GM19025 (cell line): ENCODE measurements at regions not wholly inside any gene's neighbourhood (a gene's known extent, or its start where the extent isn't known, plus 50 kb on each side); places are given as distances from the start of the nearest gene placed in this dataset.

Source experiments
- ATAC-seq: cut with Tn5 transposase; IDR thresholded peaks from one replicate; pipeline ENCODE4 v1.9.1; 2021; ENCODE audit warnings: mild to moderate bottlenecking, low read depth, moderate library complexity; ENCODE audit not compliant: unreplicated experiment

DNA sequence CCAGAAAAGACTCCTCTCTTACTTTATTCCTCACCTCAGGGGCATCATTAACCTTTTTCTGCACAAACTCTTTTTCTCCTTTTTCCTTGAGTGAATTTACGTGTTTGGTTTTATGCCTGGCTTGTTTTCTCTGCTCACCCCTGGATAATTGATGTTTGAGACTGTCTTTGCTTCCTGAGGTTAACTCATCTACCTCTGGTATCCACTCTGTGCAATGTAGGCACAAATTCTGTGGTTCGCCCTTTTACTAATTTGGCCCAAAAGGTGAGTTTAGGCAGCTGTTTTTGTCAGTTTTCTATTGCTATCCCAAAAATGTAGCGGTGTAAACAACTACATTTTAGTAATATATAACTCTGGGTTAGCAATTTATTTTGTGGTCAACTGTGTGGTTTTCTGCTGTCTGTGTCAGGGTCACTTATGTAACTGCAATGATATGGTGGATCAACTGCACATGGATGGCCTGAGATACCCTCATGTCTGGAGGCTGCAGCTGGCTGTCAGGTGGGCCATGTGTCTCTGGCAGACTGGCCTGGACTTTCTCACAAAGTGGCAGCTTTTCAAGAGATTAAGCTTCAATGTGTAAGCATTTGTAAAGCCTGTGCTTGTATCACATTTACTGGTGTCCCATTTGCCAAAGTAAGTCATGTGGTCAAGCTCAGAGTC is 329.7 kb downstream of the FSIP2 start:
- ATAC-seq = no peak

DNA sequence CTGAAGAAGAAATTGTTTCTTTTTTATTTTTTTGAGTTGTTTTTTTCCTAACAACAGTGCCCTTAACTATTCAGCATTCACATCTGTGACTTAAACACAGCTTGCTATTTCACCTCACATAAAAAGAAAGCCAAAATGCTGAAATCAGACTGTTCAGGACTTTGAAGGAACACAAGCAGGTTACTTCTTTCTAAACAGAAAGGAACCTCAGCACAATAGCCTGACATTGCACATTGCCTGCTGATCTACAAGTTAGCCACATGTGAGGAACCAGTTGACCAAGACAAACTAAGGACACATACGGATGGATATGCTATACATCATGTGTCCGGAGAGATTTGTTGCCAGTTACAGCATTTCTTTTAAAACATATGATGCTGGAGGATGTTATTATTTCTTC is 331.1 kb downstream of the FSIP2 start:
- ATAC-seq = no peak

DNA sequence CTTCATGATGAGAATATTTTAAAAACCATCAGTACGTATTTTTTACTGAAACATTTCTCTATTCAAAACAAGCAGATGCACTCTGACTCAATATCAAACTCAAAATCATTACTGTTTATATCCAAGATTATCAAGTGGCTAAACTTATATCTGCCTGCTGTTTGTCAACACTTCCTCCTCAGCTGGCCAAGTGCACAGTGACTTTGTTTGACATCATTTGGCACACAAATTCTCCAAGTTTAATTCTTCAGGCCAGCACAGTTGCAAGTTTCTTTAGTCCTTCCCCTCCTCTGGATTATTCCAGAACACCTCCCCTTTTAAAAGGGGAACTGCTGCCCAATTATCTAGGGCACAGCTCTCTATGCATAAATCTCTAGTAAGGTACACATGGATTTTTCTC is 346.6 kb downstream of the FSIP2 start:
- no peak for ATAC-seq

DNA sequence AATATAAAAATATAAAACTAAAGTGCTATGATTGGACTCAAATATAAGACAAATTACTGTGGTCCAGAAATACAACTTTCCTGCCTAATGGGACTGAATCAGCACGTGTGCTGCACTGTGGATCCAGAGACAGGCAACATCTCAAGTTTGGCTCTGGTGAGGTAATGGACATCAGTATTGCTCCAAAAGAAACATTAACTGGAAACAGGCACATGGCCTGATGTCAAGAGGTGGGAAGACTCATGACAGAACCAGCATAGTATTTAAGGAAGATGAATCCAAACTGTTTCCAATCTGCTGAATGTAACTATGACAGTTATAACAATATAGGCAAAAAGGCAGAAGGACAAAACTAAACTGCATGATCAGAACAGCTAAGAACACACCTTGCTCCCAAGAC is 354.6 kb downstream of the FSIP2 start:
- ATAC-seq = no peak

DNA sequence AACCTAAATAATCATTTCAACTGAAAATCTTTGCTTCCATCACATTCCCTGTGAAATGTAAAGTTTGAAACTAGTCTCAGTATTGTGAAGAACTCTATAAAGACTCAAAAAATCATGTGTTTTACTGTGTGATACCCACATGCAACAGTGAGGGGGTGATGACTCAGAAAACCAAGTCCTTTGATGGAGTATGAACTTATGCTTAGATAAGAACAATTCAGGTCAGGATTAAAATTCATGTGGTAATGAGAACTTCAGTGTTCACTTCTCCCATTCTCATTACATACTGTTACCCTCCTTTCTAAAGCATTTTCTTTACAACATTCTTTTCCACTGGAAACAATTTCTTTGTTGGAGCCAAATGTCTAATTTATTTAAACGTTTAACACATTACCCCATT is 360.2 kb downstream of the FSIP2 start:
- ATAC-seq = no peak

DNA sequence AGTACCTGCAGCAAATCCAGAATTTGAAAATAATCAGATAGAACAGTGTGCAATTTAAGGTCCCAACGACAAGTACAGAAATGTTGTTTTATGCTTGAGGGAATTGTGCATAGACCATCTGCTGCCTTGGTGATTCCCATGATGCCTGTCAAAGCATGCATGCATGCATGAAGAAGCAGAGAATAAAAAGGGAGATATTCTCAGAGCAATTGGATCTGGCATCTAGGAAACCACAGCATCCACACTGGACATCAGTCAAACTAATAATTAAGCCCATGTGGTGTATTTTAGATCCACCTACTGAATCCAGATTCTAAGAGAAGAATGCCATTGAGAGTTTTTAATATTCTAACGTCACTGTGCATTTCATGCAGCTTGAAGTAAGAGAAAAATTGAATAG is 361.2 kb downstream of the FSIP2 start:
- ATAC-seq = no peak

DNA sequence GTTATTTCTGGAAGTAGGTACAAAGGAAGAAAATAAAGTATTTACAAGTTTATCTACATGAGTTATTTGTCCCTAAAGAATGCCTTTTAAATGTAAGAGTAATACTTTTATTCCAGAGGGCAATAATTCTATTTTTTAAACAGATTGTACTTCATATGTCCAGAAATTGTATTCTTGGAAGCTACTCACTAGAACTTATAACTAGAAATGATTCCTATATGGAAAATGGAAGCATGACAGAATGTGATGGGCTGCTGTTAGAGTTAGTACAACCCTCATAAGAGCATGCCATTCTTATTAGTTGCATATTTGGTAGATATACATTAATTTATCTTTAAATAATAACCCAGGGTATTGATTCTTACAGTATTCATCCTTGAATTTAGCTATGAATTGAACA is 362.0 kb downstream of the FSIP2 start:
- no peak for ATAC-seq

DNA sequence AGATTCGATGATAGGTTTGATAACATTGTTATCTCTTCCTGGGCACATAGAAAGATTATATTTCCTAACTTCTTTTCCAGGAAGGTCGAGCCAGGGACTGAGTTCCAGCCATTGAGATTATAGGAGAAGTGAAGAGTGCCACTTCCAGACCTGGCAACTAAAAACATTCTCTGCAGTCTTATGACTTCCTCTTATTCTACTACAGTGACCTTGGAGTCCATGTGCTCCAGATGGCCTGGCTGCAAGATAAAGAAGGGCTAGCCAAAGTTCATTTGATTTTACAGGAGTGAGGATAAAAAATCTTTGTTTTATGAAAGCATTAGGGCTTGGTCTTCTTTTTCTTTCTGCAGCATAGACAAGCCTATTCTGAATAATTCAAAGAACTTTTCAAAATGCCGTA is 363.0 kb downstream of the FSIP2 start:
- ATAC-seq = no peak

DNA sequence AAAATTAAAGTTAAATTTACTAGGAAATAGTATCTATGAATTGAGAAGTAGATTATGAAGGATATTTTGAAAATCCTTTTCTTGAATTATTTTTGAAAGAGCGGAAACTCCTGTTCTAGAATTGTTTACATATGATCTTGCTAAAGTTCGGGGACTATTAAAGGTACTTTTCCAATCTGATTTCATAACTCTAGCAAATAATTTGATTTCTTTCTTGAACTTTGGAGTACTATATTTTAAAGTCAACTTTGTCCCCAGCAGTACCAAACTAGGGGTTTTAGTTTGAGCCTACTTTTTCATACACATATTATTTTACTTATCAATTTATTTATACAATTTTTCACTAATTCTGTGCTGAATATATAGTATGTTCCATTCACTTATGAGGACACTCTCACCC is 364.7 kb downstream of the FSIP2 start:
- no peak for ATAC-seq

DNA sequence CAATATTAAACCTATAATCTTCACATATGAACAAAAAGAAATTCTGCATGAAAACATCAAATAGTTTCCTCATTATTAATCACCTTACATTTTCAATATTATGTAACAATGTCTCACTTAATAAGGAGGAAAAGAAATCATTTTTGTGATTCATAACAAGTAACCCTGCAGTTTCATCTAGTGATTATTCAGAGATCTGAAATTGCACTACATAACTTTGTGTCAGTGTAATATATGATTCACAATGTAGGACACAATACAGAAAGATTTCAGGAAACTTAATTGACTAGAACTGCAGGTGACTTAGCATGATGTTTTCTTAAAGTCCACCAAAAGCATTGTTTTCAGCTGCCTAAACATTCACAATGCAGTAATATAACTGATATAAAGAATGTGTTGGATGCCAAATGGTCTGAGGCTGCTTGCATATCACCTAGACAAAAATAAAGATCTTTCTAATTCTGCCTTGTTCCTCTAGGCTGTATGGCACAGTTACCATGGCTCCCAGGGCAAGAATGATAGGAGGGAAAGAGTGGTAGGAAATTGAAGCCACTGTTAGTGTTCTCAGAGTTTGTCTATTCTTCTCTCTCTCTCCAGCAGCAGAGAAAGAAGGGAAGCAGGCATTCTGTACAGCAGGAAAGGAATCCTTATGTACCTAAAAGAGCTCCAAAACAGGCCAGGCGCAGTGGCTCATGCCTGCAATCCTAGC is 366.6 kb downstream of the FSIP2 start:
- ATAC-seq = no peak

DNA sequence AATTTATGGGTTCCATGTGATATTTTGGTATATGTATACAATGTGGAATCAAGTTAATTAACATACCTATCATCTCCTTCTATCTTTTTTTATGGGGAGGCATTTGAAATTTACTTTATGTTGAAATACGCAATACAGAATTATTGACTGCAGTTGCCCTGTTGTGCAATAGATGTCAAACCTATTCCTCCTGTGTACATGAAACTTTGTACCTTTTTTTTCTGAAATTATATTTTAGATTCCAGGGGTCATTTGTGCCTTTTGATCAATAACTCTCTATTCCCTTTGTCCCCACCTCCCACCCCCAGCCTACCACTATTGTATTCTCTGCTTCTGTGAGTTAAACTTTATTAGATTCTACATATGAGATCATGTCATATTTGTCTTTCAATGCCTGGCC is 369.9 kb downstream of the FSIP2 start:
- no peak for ATAC-seq

DNA sequence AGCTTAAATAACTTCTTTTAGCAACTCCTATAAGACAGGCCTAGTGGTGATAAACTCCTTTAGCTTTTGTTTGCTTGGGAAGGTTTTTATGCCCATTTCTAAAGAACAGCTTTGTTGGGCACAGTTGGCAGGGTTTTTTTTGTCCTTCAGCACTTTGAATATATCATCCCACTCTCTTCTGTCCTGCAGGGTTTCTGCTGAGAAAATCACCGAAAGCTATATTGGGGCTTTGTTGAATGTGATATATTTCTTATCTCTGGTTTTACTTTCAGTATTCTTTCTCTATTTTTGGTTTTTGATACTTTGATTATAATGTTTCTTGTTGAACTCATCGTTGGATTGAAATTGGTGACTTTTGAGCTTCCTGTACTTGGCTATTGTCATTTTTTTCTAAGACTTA is 372.8 kb upstream of the ZC3H15 start:
- ATAC-seq = no peak

DNA sequence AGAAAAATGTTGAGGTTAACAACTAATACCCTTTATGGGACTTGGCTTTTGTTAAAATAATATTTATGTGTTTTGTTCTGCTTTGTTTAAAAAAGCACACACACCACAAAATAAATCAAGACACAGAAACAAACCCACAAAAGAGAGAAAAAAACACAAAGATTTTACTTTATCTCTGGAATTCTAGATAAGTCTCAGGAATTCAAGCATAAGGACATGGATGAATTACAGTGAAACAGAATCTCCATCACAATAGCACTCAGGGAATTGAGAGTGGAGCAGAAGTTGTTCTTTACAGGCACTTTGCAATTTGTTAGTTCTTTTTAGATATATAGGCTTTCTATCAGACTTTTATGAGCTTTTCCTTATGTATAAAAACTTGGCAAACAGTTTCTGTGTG is 360.9 kb upstream of the ZC3H15 start:
- no peak for ATAC-seq

DNA sequence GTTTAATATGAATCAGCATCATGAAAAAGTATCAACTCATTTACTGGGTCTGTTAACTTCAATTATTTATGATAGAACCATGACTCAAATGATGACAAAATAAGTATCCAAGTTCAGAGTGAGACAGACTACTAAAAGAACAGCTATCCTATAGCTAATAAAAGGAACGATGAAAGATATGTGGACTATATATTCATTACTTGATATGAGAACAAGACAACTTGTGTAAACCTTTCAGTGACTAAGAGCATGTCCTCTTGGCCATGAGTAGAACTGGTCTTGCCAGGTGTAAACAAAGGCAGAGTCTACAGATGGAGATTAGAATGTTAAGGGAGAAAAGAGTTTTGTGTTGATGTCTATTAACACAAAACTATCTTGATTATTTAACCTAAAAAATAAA is 360.4 kb upstream of the ZC3H15 start:
- ATAC-seq = no peak

DNA sequence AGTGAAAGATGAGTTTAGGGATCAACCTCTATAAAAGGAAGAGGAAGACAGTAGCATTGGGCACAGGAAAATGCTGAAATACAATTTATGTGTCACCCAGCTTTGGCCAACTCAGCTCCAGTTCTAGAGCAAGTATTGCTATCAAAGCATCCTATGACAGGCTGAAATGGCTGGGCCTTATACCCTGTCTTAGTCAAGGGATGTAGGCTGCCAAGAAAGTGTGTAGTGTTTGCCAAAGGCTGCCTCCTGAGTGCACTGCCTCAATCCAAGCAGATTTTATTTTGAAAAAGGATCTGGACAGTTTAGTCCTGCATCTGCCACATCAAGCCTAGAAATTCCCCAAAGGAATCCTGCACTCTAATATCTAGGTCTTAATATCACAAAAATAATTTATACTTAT is 359.9 kb upstream of the ZC3H15 start:
- no peak for ATAC-seq

DNA sequence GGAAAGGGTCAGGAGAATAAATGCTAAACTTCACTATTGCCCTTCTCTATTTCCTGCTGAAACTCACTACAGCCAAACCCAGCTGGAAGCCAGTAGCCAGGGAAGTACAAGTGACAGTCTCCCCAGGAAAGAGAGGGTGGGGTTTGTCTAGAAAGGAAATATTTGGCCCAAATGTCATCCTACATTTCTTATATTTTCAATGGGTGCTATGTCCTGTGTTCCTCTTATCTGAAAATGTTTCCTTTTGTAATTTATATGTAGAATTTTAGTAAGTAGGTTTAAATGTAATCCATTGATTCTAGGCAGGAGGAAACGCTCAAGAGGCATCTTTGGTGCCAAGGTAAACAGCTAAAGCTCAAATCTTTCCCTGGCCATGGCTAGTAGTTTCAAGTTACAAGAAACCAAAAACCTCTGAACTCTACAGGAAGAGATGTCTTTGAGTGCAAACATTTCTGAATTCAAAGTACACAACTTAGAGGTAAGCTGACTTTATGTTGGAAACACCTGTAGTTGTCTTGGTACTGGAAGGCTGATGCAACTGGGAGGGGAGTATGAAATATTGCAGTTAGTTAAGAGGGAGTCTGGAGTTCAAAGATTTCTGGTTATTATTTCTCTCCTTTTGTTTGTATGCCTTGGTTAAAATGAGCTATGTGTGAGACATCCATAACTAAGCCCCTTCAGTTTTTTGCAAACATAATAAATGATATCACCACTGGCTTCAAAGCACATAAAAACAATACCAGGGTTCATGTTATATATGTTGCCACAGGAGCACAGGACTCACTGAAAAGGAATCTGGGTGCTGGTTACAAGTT is 356.1 kb upstream of the ZC3H15 start:
- ATAC-seq = no peak

DNA sequence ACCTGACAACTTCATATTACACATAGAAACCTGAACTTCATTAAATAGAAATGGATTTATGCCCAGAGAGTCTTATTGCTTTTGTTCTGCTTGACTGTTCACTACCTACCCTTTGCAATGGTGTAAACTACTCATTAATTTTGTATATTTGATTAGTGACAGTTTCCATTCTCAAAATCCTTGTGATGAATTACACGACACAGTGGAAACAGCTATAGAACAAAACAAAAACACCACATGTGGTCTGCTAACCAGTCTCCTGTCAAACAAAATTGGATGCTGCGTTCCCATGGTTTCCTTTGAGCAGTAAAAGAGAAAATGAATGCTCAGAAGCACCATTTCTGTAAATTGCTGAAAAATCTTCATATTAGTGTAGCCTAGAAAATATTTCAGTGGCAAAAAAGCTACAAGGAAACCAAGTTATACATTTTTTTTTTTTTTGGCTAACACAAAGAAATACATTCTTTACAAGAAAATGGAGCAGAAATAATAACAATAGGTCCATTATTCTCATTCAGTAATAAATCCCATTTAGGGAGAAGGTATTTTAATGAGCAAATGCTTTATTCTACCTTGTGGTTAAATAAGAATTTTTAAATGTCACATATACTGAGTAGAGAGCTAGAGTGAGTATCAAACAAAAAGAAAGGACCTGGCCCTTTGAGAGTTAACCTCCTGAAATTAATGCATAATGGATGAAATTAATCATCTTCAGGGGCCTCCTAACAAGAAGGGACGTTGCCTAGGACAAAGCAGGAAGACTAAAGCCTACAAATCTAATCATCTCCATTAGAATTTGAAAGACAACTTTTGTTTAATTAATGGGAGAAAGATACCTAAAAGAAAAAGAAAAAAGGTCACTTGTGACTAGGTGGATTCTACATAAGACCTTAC is 355.1 kb upstream of the ZC3H15 start:
- no peak for ATAC-seq

DNA sequence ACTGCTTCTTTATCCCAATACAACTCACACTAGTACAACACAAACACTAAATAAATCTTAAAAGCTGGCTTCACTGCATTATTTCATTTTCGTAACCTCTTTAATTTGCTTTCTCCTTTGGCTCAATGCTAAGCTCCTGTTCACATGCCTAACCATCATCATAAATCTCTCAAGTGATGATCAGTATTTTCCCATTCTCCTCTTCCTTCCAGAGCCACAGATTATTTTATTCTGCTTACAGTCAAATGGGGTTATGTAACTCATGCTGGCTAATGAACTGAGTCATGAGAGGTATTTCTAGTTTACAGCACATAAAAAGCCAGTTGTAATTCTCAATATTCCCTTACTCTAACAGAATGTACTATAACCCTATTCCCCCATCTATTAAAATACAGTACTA is 350.4 kb upstream of the ZC3H15 start:
- no peak for ATAC-seq

DNA sequence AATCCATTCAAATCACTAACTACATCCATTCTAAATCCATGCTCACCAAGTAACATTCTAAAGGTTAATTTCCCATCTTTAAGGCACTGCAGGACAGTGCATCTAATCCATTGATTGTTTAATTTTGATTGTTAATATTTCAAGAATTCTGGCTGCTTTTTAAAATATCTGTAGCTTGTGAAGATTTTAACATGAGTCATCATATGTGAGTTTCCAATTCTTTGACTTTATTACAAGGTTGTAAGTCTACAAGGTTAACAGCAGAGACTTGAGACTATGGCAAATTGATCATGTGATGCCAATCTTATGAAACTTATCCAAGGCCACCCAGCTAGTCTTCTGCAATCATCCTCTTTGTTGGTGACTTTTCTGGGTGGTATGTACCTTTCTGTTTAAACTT is 349.2 kb upstream of the ZC3H15 start:
- ATAC-seq = no peak

DNA sequence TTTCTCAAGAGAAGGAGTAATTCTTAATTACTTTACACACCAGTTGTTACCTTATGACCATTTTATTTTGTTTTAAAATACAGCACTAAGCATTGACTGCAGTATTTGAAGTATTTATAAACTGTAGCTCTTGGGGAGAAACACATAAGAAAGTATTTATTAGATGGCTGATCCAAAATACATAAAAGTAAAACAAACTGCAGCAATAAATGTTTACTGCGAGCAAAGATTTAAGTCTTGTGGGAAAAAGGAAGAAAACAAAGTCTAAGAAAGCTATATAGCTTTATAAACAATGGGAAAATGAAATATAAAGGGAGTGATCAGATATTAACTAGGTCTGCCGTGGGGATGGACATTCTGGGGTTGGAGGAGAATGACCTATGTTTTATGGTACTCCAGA is 347.2 kb upstream of the ZC3H15 start:
- ATAC-seq = no peak

DNA sequence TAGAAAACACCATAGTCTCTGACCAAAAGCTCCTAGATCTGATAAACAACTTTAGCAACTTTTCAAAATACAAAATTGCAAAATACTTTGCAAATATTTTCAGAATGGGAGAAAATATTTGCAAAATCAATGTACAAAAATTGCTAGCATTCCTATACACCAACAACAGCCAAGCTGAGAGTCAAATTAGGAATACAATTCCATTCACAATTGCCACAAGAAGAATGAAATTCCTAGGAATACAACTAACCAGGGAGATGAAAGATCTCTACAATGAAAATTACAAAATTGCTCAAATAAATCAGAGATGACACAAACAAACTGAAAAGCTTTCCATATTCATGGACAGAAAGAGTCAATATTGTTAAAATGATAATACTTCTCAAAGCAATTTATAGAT is 327.0 kb upstream of the ZC3H15 start:
- no peak for ATAC-seq
